Neural progenitor cell (in vitro differentiated cells): ENCODE measurements at regions not wholly inside any gene's neighbourhood (a gene's known extent, or its start where the extent isn't known, plus 50 kb on each side); places are given as distances from the start of the nearest gene placed in this dataset.

Experiments
- CTCF ChIP-seq: fragments of 200-600 bp; sonication (generic); IDR thresholded peaks from 2 replicates; pipeline ENCODE4 v1.5.1; 2017; ENCODE audit warnings: antibody characterized with exemption, mild to moderate bottlenecking
- EZH2 ChIP-seq: fragments of 200-600 bp; sonication (generic); IDR thresholded peaks from 2 replicates; pipeline ENCODE4 v1.6.1; 2017; ENCODE audit warnings: antibody characterized with exemption, mild to moderate bottlenecking, moderate library complexity
- EZH2phosphoT487 ChIP-seq: fragments of 200-600 bp; sonication (generic); IDR thresholded peaks from 2 replicates; pipeline ENCODE4 v1.6.1; 2017; ENCODE audit warnings: antibody characterized with exemption

GRCh38 chr4:64520421-64520820 is 111.2 kb upstream of the TECRL start:
- TF ChIP-seq CTCF: no peak
- no peak for TF ChIP-seq EZH2
- TF ChIP-seq EZH2phosphoT487: no peak
